GM18870 (cell line): ENCODE measurements at regions not wholly inside any gene's neighbourhood (a gene's known extent, or its start where the extent isn't known, plus 50 kb on each side); places are given as distances from the start of the nearest gene placed in this dataset.

Experiments used
- ATAC-seq: cut with Tn5 transposase; IDR thresholded peaks from one replicate; pipeline ENCODE4 v1.9.1; 2021; ENCODE audit warnings: moderate library complexity; ENCODE audit not compliant: unreplicated experiment

GRCh38 chr1:229950908-229951307 lies 116.1 kb upstream of the GALNT2 start:
- ATAC-seq: no peak

- ATAC-seq: no peak
Measured at GRCh38 chr1:229951856-229952534, 115.0 kb upstream of the GALNT2 start.

- no peak for ATAC-seq
Measured at GRCh38 chr1:229952670-229953520, 114.1 kb upstream of the GALNT2 start.

- ATAC-seq: no peak
Measured at GRCh38 chr1:229953736-229954326, 113.2 kb upstream of the GALNT2 start.

- no peak for ATAC-seq
Measured at GRCh38 chr1:229964281-229964680, 102.8 kb upstream of the GALNT2 start.

- ATAC-seq: no peak
Measured at GRCh38 chr1:229970714-229971113, 96.3 kb upstream of the GALNT2 start.

GRCh38 chr1:229971141-229971540 lies 95.9 kb upstream of the GALNT2 start:
- ATAC-seq: no peak

GRCh38 chr1:229972600-229973296 lies 94.3 kb upstream of the GALNT2 start:
- no peak for ATAC-seq

- no peak for ATAC-seq
Measured at GRCh38 chr1:229973297-229973612, 93.8 kb upstream of the GALNT2 start.

GRCh38 chr1:229975047-229975446 lies 92.0 kb upstream of the GALNT2 start:
- no peak for ATAC-seq

- no peak for ATAC-seq
Measured at GRCh38 chr1:229980009-229980408, 87.0 kb upstream of the GALNT2 start.

- no peak for ATAC-seq
Measured at GRCh38 chr1:229981736-229982135, 85.3 kb upstream of the GALNT2 start.

GRCh38 chr1:229984310-229984991 lies 82.6 kb upstream of the GALNT2 start:
- ATAC-seq: no peak

- ATAC-seq: no peak
Measured at GRCh38 chr1:229984992-229985612, 81.9 kb upstream of the GALNT2 start.

- ATAC-seq: no peak
Measured at GRCh38 chr1:229985613-229986010, 81.4 kb upstream of the GALNT2 start.

GRCh38 chr1:229986737-229987337 lies 80.2 kb upstream of the GALNT2 start:
- ATAC-seq: no peak

GRCh38 chr1:229987953-229988352 lies 79.1 kb upstream of the GALNT2 start:
- ATAC-seq: no peak

- no peak for ATAC-seq
Measured at GRCh38 chr1:229988534-229988933, 78.5 kb upstream of the GALNT2 start.

- ATAC-seq: no peak
Measured at GRCh38 chr1:229989591-229990248, 77.3 kb upstream of the GALNT2 start.

- no peak for ATAC-seq
Measured at GRCh38 chr1:229990326-229990725, 76.7 kb upstream of the GALNT2 start.
